ENCODE measurements at regions not wholly inside any gene's neighbourhood (a gene's known extent, or its start where the extent isn't known, plus 50 kb on each side); places are given as distances from the start of the nearest gene placed in this dataset.

GRCh38 chr10:4543938-4544533, 282.0 kb upstream of the AKR1E2 start:
- TF ChIP-seq, protein P1, sequence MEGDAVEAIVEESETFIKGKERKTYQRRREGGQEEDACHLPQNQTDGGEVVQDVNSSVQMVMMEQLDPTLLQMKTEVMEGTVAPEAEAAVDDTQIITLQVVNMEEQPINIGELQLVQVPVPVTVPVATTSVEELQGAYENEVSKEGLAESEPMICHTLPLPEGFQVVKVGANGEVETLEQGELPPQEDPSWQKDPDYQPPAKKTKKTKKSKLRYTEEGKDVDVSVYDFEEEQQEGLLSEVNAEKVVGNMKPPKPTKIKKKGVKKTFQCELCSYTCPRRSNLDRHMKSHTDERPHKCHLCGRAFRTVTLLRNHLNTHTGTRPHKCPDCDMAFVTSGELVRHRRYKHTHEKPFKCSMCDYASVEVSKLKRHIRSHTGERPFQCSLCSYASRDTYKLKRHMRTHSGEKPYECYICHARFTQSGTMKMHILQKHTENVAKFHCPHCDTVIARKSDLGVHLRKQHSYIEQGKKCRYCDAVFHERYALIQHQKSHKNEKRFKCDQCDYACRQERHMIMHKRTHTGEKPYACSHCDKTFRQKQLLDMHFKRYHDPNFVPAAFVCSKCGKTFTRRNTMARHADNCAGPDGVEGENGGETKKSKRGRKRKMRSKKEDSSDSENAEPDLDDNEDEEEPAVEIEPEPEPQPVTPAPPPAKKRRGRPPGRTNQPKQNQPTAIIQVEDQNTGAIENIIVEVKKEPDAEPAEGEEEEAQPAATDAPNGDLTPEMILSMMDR (conservative IDR thresholded peaks at IDR 0.05), result no peak
- no peaks in the 10 kb centered on the region for H4K20me1 ChIP-seq (ENCODE audit: control insufficient read depth, insufficient read depth, insufficient read length)
- no peak overlapping the region for H4K8ac ChIP-seq (replicated peaks; ENCODE audit: insufficient read length, low read depth, low read length)
- no peaks in the 10 kb centered on the region for H3K9me3 ChIP-seq (ENCODE audit: control insufficient read depth, low read depth, low read length)
- no CpG with 5 or more reads among the region's 7 CpGs for WGBS (ENCODE audit: extremely low coverage, insufficient read length, low lambda C conversion rate)
- no peaks in the 10 kb centered on the region for H3K23me2 ChIP-seq (ENCODE audit: insufficient read length, low read depth, low read length, poor library complexity, severe bottlenecking)
- no peak overlapping the region for H3K18ac ChIP-seq (ENCODE audit: insufficient read length, low read depth, low read length)
- H3K27ac ChIP-seq (ENCODE audit: insufficient read length, low read depth, low read length), result no peak overlapping the region
- no peak overlapping the region for H2AK5ac ChIP-seq (ENCODE audit: insufficient read length, low read length)
- H4K91ac ChIP-seq (ENCODE audit: insufficient read length, low read depth, low read length), result no peak overlapping the region
- H3K9ac ChIP-seq (ENCODE audit: extremely low read depth, insufficient read length, low read length), result no peak overlapping the region
- H3K14ac ChIP-seq (ENCODE audit: insufficient read depth, low read length), result no peak overlapping the region
- H3K4ac ChIP-seq (ENCODE audit: low read depth, low read length), result no peak overlapping the region
- H3K27me3 ChIP-seq (ENCODE audit: insufficient read depth, low read length), result no peaks in the 10 kb centered on the region
- H2AFZ ChIP-seq (ENCODE audit: low read length), result no peak overlapping the region
- no peak overlapping the region for H3K23ac ChIP-seq (ENCODE audit: insufficient read length, low read depth, low read length)
- H2BK5ac ChIP-seq (ENCODE audit: insufficient read length, low read length), result no peak overlapping the region
- Mint-ChIP-seq H3K27me3 (ENCODE audit: low read depth) (no peaks in the 10 kb centered on the region), H3K4me1 (no peaks in the 10 kb centered on the region), H3K27ac (no peak overlapping the region), H3K36me3 (ENCODE audit: insufficient read depth in 1 of 3, low read depth in 3 of 3) (no peaks in the 10 kb centered on the region; a peak in 1 of 7 replicates), H3K9me3 (peaks cover 4% of the 10 kb centered on the region in 2 experiments; a peak in 3 of 5 replicates), H3K4me3 (no peak overlapping the region)
- no peak overlapping the region for H2BK120ac ChIP-seq (ENCODE audit: low read depth, low read length, poor library complexity, severe bottlenecking)
- no peak overlapping the region for H3T11ph ChIP-seq (ENCODE audit: low read length)
- no peak overlapping the region for H3K56ac ChIP-seq (ENCODE audit: insufficient read length, low read depth, low read length)
- no peak overlapping the region for H2BK15ac ChIP-seq (ENCODE audit: low read depth, low read length)
- H2BK20ac ChIP-seq (ENCODE audit: low read depth, low read length, poor library complexity, severe bottlenecking), result no peak overlapping the region
- H3K4me1 ChIP-seq (ENCODE audit: insufficient read depth, low read length), result no peaks in the 10 kb centered on the region
- H3K79me1 ChIP-seq (ENCODE audit: insufficient read depth, low read depth, low read length, poor library complexity, severe bottlenecking), result no peaks in the 10 kb centered on the region
- H3K79me2 ChIP-seq (ENCODE audit: insufficient read depth, low read length), result no peaks in the 10 kb centered on the region
- DNase-seq, result no peak
- H4K5ac ChIP-seq (ENCODE audit: insufficient read length, low read depth, low read length), result no peak overlapping the region
- H3K4me2 ChIP-seq (ENCODE audit: insufficient read depth, insufficient read length, low read length), result no peak overlapping the region
- H2BK12ac ChIP-seq (ENCODE audit: insufficient read length, low read depth, low read length), result no peak overlapping the region
